DMS114 treated with DMSO at 0.1 percent for 48 hours (cell line): ENCODE measurements at regions not wholly inside any gene's neighbourhood (a gene's known extent, or its start where the extent isn't known, plus 50 kb on each side); places are given as distances from the start of the nearest gene placed in this dataset.
A peak's percentile ranks its signal among the peaks of the same experiment; 100 is the strongest.

Experiments used
- DNase-seq: peaks from one replicate; lab custom pipeline; 2025; ENCODE audit not compliant: unreplicated experiment; lab: John Stamatoyannopoulos, UW

DNA sequence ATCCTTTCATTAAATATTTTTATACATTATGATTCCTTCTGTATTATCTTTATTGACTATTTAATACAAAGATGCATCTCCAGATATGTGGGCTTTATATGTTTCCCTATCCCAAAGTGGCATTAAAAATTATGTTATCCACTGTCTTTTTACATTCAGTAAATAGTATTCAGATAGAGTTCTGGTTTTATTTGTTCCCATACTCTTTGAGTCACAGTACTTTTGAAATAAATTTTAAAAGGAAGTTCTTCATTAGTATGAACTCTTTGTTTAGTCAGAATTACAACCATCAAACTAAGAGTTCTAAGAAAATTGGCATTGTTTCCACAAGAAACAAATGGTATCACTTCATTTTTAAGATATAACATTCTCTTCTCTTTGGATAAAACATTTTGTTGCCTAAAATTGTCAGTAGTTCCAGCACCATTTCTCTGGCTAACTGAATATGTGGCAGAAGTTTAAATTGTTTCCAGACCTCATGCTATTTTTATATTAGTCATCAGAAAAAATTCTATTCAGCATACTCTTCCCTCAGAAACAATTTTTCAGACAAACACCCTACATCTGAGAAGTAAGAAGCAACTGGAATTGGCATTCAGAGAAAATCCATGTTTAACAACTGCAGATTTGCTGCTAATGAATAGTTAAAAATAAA, 88.5 kb upstream of the COL5A2 start:
- DNase-seq = no peak

- no peak for DNase-seq
Observed at GRCh38 chr2:189268763-189269162, 89.2 kb upstream of the COL5A2 start.

DNA sequence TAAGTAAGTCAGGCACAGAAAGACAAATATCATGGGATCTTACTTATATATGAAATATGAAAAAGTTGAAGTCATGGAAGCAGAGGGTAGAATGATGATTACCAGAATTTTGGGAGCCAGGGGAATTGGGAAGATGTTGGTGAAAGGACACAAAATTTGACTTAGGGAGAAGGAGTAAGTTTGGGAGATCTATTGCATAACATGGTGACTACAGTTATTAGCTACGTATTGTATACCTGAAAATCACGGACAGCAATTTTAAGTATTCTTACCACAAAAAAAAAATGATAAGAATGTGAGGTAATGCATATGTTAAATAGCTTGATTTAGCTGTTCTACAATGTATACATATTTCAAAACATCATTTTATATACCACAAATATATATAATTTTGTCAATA, 94.2 kb upstream of the COL5A2 start:
- no peak for DNase-seq

DNA sequence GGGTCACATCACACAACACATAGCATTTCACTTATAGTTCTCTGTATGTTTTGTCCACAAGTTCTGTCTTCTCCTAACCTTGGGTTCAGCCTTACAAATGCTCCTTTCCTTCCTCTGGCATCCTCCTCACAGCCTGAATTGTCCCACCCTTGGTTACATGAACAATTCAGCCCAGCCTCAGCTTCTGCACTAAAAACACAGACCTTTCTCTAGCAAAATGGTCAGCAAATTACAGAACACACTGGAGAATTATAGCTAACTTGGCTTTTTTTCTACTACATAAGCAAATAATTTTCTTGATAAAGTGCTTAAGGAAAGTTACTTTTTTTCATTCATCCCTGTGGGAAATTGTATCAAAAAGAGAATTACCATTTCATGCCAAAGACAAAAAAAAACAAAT, 94.8 kb upstream of the COL5A2 start:
- no peak for DNase-seq

DNA sequence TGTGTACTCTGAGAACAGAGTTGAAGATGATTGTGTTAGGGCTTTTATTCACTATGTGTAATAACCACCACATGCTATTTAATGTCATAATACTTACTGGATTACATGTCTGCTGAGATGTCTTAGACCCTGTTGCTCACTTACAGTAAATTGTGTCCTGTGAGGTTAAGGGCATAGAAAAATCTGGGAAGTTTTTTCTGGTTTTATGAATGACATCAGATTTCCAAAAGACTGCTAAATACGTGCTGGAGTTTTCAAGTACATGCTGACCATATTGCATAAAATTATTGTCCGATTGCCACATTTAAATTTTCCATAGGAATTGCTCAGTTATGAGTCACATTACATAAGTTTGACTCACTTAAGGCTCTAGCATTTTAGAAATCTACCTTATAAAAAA, 96.7 kb upstream of the COL5A2 start:
- no peak for DNase-seq

GRCh38 chr2:189281201-189281600, 101.6 kb upstream of the COL5A2 start:
- no peak for DNase-seq

- no peak for DNase-seq
Observed at GRCh38 chr2:189285349-189285748, 105.8 kb upstream of the COL5A2 start.

- peak; percentile 77 for DNase-seq
Observed at GRCh38 chr2:189285962-189286645, 106.5 kb upstream of the COL5A2 start.

- peak; percentile 69 for DNase-seq
Observed at GRCh38 chr2:189287363-189287762, 107.8 kb upstream of the COL5A2 start.

DNA sequence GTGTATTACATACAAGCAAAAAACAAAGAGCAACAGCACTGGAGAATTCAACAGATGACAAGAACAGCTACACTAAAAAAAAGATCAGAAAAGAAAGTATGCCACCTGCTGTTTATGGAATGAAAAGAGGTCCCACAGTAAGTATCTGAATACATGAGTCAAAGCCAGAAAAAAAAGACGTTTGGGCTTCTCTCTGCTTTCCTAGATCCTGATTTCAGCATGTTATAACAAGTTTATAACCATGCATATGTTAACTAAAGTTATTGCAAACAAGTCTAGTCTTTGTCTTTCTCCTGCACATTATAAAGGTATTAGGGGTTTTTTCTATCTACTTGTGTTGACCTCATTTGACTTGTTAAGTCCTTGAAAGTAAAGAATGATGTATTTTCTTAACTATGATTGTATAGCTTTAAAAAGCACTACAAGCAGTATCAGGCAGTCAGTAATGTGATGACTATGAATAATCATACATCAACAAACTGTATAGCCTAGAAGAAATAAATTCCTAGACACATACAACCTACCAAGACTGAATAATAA, 108.5 kb upstream of the COL5A2 start:
- DNase-seq = peak; percentile 95

DNA sequence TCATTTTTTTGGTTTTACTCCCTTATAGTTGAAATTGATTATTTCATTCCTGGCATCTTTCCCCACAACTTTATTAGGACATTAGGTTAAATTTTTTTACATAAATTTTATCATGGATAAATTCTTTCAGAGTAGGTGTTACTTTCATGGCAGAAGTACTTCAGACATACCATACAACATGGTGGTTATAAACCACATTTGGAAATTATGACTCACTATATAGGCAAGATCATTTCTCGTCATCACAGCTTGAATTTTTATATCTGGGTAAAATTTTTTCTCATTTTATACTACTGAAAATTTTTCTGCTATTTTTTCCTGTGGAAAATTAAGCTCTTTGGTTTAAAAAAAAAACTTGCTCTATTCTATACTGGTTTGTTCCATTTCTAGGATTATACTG, 111.9 kb upstream of the COL5A2 start:
- no peak for DNase-seq

GRCh38 chr2:189293164-189293563, 113.6 kb upstream of the COL5A2 start:
- no peak for DNase-seq

DNA sequence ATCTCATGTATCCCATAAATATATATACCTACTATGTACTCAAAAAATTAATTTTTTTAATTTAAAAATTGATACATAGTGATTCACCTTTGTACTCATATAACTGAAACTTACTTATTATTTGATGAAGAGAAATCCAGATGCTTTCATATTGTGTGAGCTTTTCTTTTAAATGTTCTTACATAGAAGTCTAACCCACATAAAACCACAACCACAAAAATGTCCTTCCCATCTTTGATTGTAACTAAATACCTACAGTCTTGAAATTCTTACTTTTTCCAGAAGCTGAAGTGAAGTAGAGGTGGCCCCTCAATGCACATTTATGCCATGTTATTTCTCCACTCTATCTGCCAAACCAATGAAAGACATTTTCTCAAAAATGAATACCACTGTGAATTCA, 117.9 kb upstream of the COL5A2 start:
- DNase-seq = no peak

GRCh38 chr2:189298038-189298437, 118.5 kb upstream of the COL5A2 start:
- DNase-seq = no peak

DNA sequence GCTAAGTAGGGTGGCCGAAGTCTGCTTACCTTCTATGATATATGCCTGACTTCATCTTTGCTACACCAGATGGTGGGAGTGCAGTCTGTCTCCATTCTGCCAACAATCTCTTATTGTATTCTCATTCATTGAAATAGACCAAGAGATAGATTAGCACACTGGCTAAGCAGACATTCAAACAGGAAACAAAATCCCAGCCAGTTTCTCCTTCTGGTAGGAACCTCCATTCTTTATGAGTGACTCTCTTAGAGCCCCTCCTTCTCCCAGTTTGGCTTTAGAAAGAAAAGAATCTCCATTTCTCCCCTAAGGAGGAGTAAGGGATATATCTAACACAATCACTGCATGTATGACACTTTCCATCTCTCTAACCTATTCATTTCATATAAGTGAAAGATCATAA, 118.9 kb upstream of the COL5A2 start:
- DNase-seq = no peak

GRCh38 chr2:189299974-189300373, 120.4 kb upstream of the COL5A2 start:
- DNase-seq = no peak

DNA sequence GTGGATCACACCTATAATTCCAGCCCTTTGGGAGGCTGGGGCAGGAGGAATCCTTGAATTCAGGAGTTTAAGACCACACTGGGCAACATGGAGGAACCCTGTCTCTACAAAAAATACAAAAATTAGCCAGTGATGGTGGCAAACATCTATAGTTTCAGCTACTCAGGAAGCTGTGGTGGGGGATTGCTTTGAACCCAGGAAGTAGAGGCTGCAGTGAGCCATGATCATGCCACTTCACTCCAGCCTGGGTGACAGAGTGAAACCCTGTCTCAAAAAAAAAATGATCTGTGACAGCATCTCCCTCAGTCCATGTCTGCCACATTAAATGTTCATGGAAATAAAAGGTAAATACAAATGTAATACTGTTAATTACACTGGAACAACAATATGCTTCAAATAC, 121.4 kb upstream of the COL5A2 start:
- DNase-seq = no peak

DNA sequence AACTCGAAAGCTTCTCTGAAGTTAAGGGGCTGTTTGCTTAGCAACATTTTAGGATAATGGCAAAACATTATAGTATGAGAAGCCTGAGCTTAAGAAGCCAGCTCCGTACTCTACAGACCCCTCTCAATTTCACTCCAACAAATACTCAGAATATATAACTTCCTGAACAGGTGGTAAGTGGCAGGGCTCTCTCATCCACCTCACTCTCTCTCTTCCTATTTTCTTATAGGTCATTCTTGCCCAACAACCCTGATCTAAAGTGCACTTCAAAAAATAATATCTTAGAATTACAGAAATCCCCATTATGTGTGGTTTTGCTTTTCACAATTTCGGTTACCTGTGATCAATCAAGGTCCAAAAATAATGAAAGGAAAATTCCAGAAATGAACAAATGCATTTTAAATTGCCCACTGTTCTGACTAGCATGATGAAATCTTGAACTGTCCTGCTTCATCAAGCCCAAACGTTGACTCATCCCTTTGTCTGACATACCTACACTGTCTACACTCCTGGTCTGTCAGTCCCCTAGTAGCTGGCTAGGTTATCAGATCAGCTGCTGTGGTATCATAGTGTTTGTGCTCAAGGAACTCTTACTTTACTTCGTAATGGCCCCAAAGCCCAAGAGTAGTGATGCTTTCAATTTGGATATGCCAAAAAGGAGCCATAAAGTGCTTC, 122.8 kb upstream of the COL5A2 start:
- DNase-seq = no peak

DNA sequence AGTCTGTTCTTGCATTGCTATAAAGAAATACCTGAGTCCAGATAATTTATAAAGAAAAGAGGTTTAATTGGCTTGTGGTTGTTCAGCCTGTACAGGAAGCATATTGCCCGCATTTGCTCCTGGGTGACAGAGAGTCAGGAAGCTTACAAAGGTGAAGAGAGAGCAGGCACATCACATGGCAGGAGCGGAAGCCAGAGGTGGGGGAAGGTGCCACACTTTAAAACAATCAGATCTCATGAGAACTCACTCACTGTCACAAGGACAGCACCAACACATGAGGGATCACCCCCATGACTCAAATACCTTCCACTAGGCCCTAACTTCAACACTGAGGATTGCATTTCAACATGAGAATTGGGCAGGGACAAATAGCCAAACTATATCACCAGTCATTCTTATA, 124.8 kb upstream of the COL5A2 start:
- DNase-seq = no peak

DNA sequence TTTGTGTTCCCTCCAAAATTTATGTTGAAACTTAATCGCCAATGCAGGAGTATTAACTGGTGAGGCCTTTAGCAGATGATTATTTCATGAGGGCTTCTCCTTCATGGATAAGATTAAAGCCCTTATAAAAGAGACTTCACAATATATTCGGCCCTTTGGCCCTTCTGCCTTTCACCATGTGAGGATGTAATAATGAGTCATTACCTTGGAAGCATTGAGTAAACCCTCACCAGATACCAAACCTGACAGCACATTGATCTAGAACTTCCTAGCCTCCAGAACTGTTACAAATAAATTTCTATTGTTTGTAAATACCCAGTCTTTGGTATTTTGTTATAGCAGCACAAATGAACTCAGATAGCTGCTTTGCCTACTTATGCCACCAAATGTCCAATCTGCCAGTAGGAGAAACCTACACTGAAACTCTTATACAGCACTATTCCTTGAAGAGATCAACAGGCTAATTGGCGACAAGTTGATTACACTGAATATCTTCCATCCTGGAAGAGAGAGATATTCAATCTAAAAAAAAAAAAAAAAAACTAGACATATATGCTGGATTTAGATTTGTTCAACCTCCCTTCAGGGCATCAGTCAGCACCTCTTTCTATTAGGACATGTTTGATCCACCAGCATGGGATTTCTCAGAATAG, 125.9 kb upstream of the COL5A2 start:
- DNase-seq = no peak

DNA sequence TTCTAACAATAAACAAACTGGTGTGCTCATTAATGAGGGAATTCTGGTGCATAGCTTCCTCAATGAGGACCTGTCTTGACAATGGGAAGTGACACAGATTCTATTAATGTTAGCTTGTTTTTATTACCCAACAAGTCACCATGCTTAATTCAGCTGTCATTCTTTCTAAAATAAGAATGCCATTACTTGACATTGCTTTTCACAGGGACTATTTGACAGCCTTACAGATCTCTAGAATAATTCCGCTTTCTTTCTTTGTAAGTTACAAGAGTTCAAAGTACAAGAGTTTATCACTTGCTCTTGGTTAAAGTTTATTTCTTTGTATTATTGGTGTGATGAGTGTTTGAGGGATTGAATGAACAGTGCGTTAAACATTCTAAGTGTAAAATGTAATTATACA, 127.0 kb upstream of the COL5A2 start:
- no peak for DNase-seq
